ENCODE measurements at regions not wholly inside any gene's neighbourhood (a gene's known extent, or its start where the extent isn't known, plus 50 kb on each side); places are given as distances from the start of the nearest gene placed in this dataset.

- Histone ChIP-seq H3K27me3 (ENCODE audit: control insufficient read depth in 3 of 3, insufficient read depth in 3 of 3, low read length in 2 of 3) (no peaks in the 10 kb centered on the region), H3K36me3 (ENCODE audit: control insufficient read depth in 4 of 4, insufficient read depth in 4 of 4, low read length in 4 of 4) (no peaks in the 10 kb centered on the region), H3K9ac (ENCODE audit: insufficient read depth in 1 of 2, low read length in 2 of 2) (no peak overlapping the region), H3K9me3 (ENCODE audit: control insufficient read depth in 4 of 4, insufficient read depth in 3 of 4, low read length in 3 of 4) (peaks cover 0 to 3% (median 0%) of the 10 kb centered on the region in 4 donors), H3K27ac (ENCODE audit: low read depth in 1 of 2, low read length in 1 of 2) (no peak overlapping the region), H3K4me3 (no peak overlapping the region), H3K4me1 (ENCODE audit: control insufficient read depth in 5 of 5, insufficient read depth in 5 of 5, low read length in 5 of 5) (no peaks in the 10 kb centered on the region)
- ATAC-seq (ENCODE audit: insufficient read depth, low FRiP score): no peak
- no peak for DNase-seq
- no peak for TF ChIP-seq CTCF (IDR thresholded peaks at IDR 0.05; ENCODE audit: control extremely low read depth, extremely low read depth)
- 77 to 83% methylated on average over 3 of the region's 3 CpGs for WGBS, 2 donors
Measured at GRCh38 chr7:118621810-118622360, 397.4 kb downstream of the ANKRD7 start.

- Histone ChIP-seq H3K27ac (ENCODE audit: low read depth in 1 of 2, low read length in 1 of 2) (no peak overlapping the region), H3K4me3 (no peak overlapping the region), H3K36me3 (ENCODE audit: control insufficient read depth in 4 of 4, insufficient read depth in 4 of 4, low read length in 4 of 4) (no peaks in the 10 kb centered on the region), H3K4me1 (ENCODE audit: control insufficient read depth in 5 of 5, insufficient read depth in 5 of 5, low read length in 5 of 5) (no peaks in the 10 kb centered on the region), H3K9me3 (ENCODE audit: control insufficient read depth in 4 of 4, insufficient read depth in 3 of 4, low read length in 3 of 4) (peaks cover 0 to 10% (median 0%) of the 10 kb centered on the region in 4 donors), H3K27me3 (ENCODE audit: control insufficient read depth in 3 of 3, insufficient read depth in 3 of 3, low read length in 2 of 3) (no peaks in the 10 kb centered on the region), H3K9ac (ENCODE audit: insufficient read depth in 1 of 2, low read length in 2 of 2) (no peak overlapping the region)
- DNase-seq (no peak), ATAC-seq (ENCODE audit: insufficient read depth, low FRiP score) (no peak)
- 82 to 92% methylated on average over 4 of the region's 4 CpGs for WGBS, 2 donors
- no peak for TF ChIP-seq CTCF (IDR thresholded peaks at IDR 0.05; ENCODE audit: control extremely low read depth, extremely low read depth)
Measured at GRCh38 chr7:118626739-118627138, 402.2 kb downstream of the ANKRD7 start.

- no peak for ATAC-seq (ENCODE audit: insufficient read depth, low FRiP score)
- no peak for TF ChIP-seq CTCF (IDR thresholded peaks at IDR 0.05; ENCODE audit: control extremely low read depth, extremely low read depth)
- Histone ChIP-seq H3K9ac (ENCODE audit: insufficient read depth in 1 of 2, low read length in 2 of 2) (no peak overlapping the region), H3K27ac (ENCODE audit: low read depth in 1 of 2, low read length in 1 of 2) (no peak overlapping the region), H3K9me3 (ENCODE audit: control insufficient read depth in 4 of 4, insufficient read depth in 3 of 4, low read length in 3 of 4) (peaks cover 0 to 10% (median 0%) of the 10 kb centered on the region in 4 donors), H3K27me3 (ENCODE audit: control insufficient read depth in 3 of 3, insufficient read depth in 3 of 3, low read length in 2 of 3) (no peaks in the 10 kb centered on the region), H3K4me3 (no peak overlapping the region), H3K4me1 (ENCODE audit: control insufficient read depth in 5 of 5, insufficient read depth in 5 of 5, low read length in 5 of 5) (no peaks in the 10 kb centered on the region), H3K36me3 (ENCODE audit: control insufficient read depth in 4 of 4, insufficient read depth in 4 of 4, low read length in 4 of 4) (no peaks in the 10 kb centered on the region)
- DNase-seq: no peak
- 90% methylated on average over 8 of the region's 8 CpGs for WGBS, 2 donors
Measured at GRCh38 chr7:118627467-118627866, 403.0 kb downstream of the ANKRD7 start.

GRCh38 chr7:118629898-118630438 lies 405.5 kb downstream of the ANKRD7 start:
- Histone ChIP-seq H3K4me1 (ENCODE audit: control insufficient read depth in 5 of 5, insufficient read depth in 5 of 5, low read length in 5 of 5) (no peaks in the 10 kb centered on the region), H3K27me3 (ENCODE audit: control insufficient read depth in 3 of 3, insufficient read depth in 3 of 3, low read length in 2 of 3) (no peaks in the 10 kb centered on the region), H3K36me3 (ENCODE audit: control insufficient read depth in 4 of 4, insufficient read depth in 4 of 4, low read length in 4 of 4) (no peaks in the 10 kb centered on the region), H3K9ac (ENCODE audit: insufficient read depth in 1 of 2, low read length in 2 of 2) (no peak overlapping the region), H3K27ac (ENCODE audit: low read depth in 1 of 2, low read length in 1 of 2) (no peak overlapping the region), H3K9me3 (ENCODE audit: control insufficient read depth in 4 of 4, insufficient read depth in 3 of 4, low read length in 3 of 4) (peaks cover 0 to 10% (median 0%) of the 10 kb centered on the region in 4 donors), H3K4me3 (no peak overlapping the region)
- DNase-seq (no peak), ATAC-seq (ENCODE audit: insufficient read depth, low FRiP score) (no peak)
- 26 to 27% methylated on average over 2 of the region's 2 CpGs for WGBS, 2 donors
- TF ChIP-seq CTCF (IDR thresholded peaks at IDR 0.05; ENCODE audit: control extremely low read depth, extremely low read depth): no peak
